ENCODE measurements at regions not wholly inside any gene's neighbourhood (a gene's known extent, or its start where the extent isn't known, plus 50 kb on each side); places are given as distances from the start of the nearest gene placed in this dataset.

GRCh38 chr12:97127061-97127460 is 220.0 kb downstream of the NEDD1 start:
- no peaks in the 10 kb centered on the region for H3K36me3 Mint-ChIP-seq
- H3K9me3 Mint-ChIP-seq, result peaks cover 0 to 2% (median 0%) of the 10 kb centered on the region in 6 donors
- no peaks in the 10 kb centered on the region for H3K4me1 Mint-ChIP-seq
- no peak for DNase-seq
- H3K4me3 Mint-ChIP-seq, result no peak overlapping the region
- no peak overlapping the region for H3K27ac Mint-ChIP-seq
- H3K27me3 Mint-ChIP-seq (ENCODE audit: low read depth in 3 of 3), result peaks cover 3 to 6% (median 6%) of the 10 kb centered on the region in 3 donors

GRCh38 chr12:97131220-97131981 is 224.3 kb downstream of the NEDD1 start:
- H3K9me3 Mint-ChIP-seq, result peaks cover 0 to 3% (median 0%) of the 10 kb centered on the region in 6 donors
- H3K36me3 Mint-ChIP-seq, result no peaks in the 10 kb centered on the region
- peaks cover 3 to 6% (median 6%) of the 10 kb centered on the region in 3 donors for H3K27me3 Mint-ChIP-seq (ENCODE audit: low read depth in 3 of 3)
- no peaks in the 10 kb centered on the region for H3K4me1 Mint-ChIP-seq
- no peak overlapping the region for H3K27ac Mint-ChIP-seq
- no peak overlapping the region for H3K4me3 Mint-ChIP-seq
- DNase-seq, result no peak

GRCh38 chr12:97132270-97132669 is 225.2 kb downstream of the NEDD1 start:
- no peaks in the 10 kb centered on the region for H3K36me3 Mint-ChIP-seq
- no peaks in the 10 kb centered on the region for H3K4me1 Mint-ChIP-seq
- H3K27ac Mint-ChIP-seq, result no peak overlapping the region
- DNase-seq, result no peak
- H3K4me3 Mint-ChIP-seq, result no peak overlapping the region
- H3K9me3 Mint-ChIP-seq, result peaks cover 0 to 3% (median 0%) of the 10 kb centered on the region in 6 donors
- H3K27me3 Mint-ChIP-seq (ENCODE audit: low read depth in 3 of 3), result peaks cover 3 to 6% (median 6%) of the 10 kb centered on the region in 3 donors

GRCh38 chr12:97134495-97134894 is 227.4 kb downstream of the NEDD1 start:
- Mint-ChIP-seq H3K27me3 (ENCODE audit: low read depth in 3 of 3) (peaks cover 0 to 4% (median 4%) of the 10 kb centered on the region in 3 donors), H3K4me1 (no peaks in the 10 kb centered on the region), H3K4me3 (no peak overlapping the region), H3K9me3 (peaks cover 0 to 3% (median 0%) of the 10 kb centered on the region in 6 donors), H3K36me3 (no peaks in the 10 kb centered on the region), H3K27ac (no peak overlapping the region)
- DNase-seq, result no peak

GRCh38 chr12:97140355-97140754 is 233.3 kb downstream of the NEDD1 start:
- DNase-seq, result no peak
- Mint-ChIP-seq H3K27me3 (ENCODE audit: low read depth in 3 of 3) (peaks cover 0 to 5% (median 4%) of the 10 kb centered on the region in 3 donors), H3K4me3 (no peak overlapping the region), H3K9me3 (peaks cover 0 to 4% (median 0%) of the 10 kb centered on the region in 6 donors), H3K4me1 (no peaks in the 10 kb centered on the region), H3K27ac (no peak overlapping the region), H3K36me3 (no peaks in the 10 kb centered on the region)

- H3K27ac Mint-ChIP-seq, result no peak overlapping the region
- no peak overlapping the region for H3K4me3 Mint-ChIP-seq
- no peaks in the 10 kb centered on the region for H3K36me3 Mint-ChIP-seq
- H3K4me1 Mint-ChIP-seq, result no peaks in the 10 kb centered on the region
- peaks cover 0 to 2% (median 0%) of the 10 kb centered on the region in 6 donors for H3K9me3 Mint-ChIP-seq
- H3K27me3 Mint-ChIP-seq (ENCODE audit: low read depth in 3 of 3), result peaks cover 0 to 5% (median 4%) of the 10 kb centered on the region in 3 donors
- DNase-seq, result no peak
Observed at GRCh38 chr12:97142737-97143410, 235.8 kb downstream of the NEDD1 start.

GRCh38 chr12:97148941-97149559 is 242.0 kb downstream of the NEDD1 start:
- Mint-ChIP-seq H3K4me3 (no peak overlapping the region), H3K4me1 (no peaks in the 10 kb centered on the region), H3K27me3 (ENCODE audit: low read depth in 3 of 3) (peaks cover 0 to 11% (median 5%) of the 10 kb centered on the region in 3 donors), H3K9me3 (no peaks in the 10 kb centered on the region), H3K36me3 (no peaks in the 10 kb centered on the region), H3K27ac (no peak overlapping the region)
- DNase-seq, result peak in 2 of 3 donors; percentile 11 to 23

- no peak overlapping the region for H3K27ac Mint-ChIP-seq
- H3K4me3 Mint-ChIP-seq, result no peak overlapping the region
- no peaks in the 10 kb centered on the region for H3K9me3 Mint-ChIP-seq
- no peaks in the 10 kb centered on the region for H3K36me3 Mint-ChIP-seq
- no peak for DNase-seq
- no peaks in the 10 kb centered on the region for H3K4me1 Mint-ChIP-seq
- H3K27me3 Mint-ChIP-seq (ENCODE audit: low read depth in 3 of 3), result peaks cover 0 to 11% (median 5%) of the 10 kb centered on the region in 3 donors
Observed at GRCh38 chr12:97151481-97151880, 244.4 kb downstream of the NEDD1 start.

- H3K9me3 Mint-ChIP-seq, result peaks cover 0 to 1% (median 0%) of the 10 kb centered on the region in 6 donors
- no peaks in the 10 kb centered on the region for H3K27me3 Mint-ChIP-seq (ENCODE audit: low read depth in 3 of 3)
- H3K36me3 Mint-ChIP-seq, result no peaks in the 10 kb centered on the region
- no peak for DNase-seq
- no peak overlapping the region for H3K27ac Mint-ChIP-seq
- no peaks in the 10 kb centered on the region for H3K4me1 Mint-ChIP-seq
- no peak overlapping the region for H3K4me3 Mint-ChIP-seq
Observed at GRCh38 chr12:97159377-97159776, 252.3 kb downstream of the NEDD1 start.

- Mint-ChIP-seq H3K27me3 (ENCODE audit: low read depth in 3 of 3) (no peaks in the 10 kb centered on the region), H3K9me3 (peaks cover 0 to 1% (median 0%) of the 10 kb centered on the region in 6 donors), H3K4me3 (no peak overlapping the region), H3K36me3 (no peaks in the 10 kb centered on the region), H3K4me1 (no peaks in the 10 kb centered on the region), H3K27ac (no peak overlapping the region)
- no peak for DNase-seq
Observed at GRCh38 chr12:97160277-97160676, 253.2 kb downstream of the NEDD1 start.

GRCh38 chr12:97162173-97162572 is 255.1 kb downstream of the NEDD1 start:
- no peaks in the 10 kb centered on the region for H3K36me3 Mint-ChIP-seq
- H3K9me3 Mint-ChIP-seq, result peaks cover 0 to 1% (median 0%) of the 10 kb centered on the region in 6 donors
- H3K4me1 Mint-ChIP-seq, result no peaks in the 10 kb centered on the region
- H3K27me3 Mint-ChIP-seq (ENCODE audit: low read depth in 3 of 3), result no peaks in the 10 kb centered on the region
- H3K4me3 Mint-ChIP-seq, result no peak overlapping the region
- no peak for DNase-seq
- no peak overlapping the region for H3K27ac Mint-ChIP-seq

- H3K4me3 Mint-ChIP-seq, result no peak overlapping the region
- no peaks in the 10 kb centered on the region for H3K27me3 Mint-ChIP-seq (ENCODE audit: low read depth in 3 of 3)
- no peak overlapping the region for H3K27ac Mint-ChIP-seq
- no peaks in the 10 kb centered on the region for H3K36me3 Mint-ChIP-seq
- peaks cover 0 to 1% (median 0%) of the 10 kb centered on the region in 6 donors for H3K9me3 Mint-ChIP-seq
- H3K4me1 Mint-ChIP-seq, result no peaks in the 10 kb centered on the region
- DNase-seq, result no peak
Observed at GRCh38 chr12:97164936-97165335, 257.9 kb downstream of the NEDD1 start.

- Mint-ChIP-seq H3K27me3 (ENCODE audit: low read depth in 3 of 3) (peaks cover 0 to 2% (median 0%) of the 10 kb centered on the region in 3 donors), H3K4me3 (no peak overlapping the region), H3K4me1 (no peaks in the 10 kb centered on the region), H3K27ac (no peak overlapping the region), H3K9me3 (no peaks in the 10 kb centered on the region), H3K36me3 (no peaks in the 10 kb centered on the region)
- no peak for DNase-seq
Observed at GRCh38 chr12:97167598-97167997, 260.5 kb downstream of the NEDD1 start.

GRCh38 chr12:97168804-97169203 is 261.7 kb downstream of the NEDD1 start:
- H3K4me3 Mint-ChIP-seq, result no peak overlapping the region
- peaks cover 0 to 2% (median 0%) of the 10 kb centered on the region in 3 donors for H3K27me3 Mint-ChIP-seq (ENCODE audit: low read depth in 3 of 3)

More at GRCh38 chr12:97168804-97169203, 261.7 kb downstream of the NEDD1 start:
- no peak overlapping the region for H3K27ac Mint-ChIP-seq
- DNase-seq, result no peak
- no peaks in the 10 kb centered on the region for H3K4me1 Mint-ChIP-seq
- no peaks in the 10 kb centered on the region for H3K9me3 Mint-ChIP-seq
- H3K36me3 Mint-ChIP-seq, result no peaks in the 10 kb centered on the region
